ENCODE measurements at regions not wholly inside any gene's neighbourhood (a gene's known extent, or its start where the extent isn't known, plus 50 kb on each side); places are given as distances from the start of the nearest gene placed in this dataset.

DNA sequence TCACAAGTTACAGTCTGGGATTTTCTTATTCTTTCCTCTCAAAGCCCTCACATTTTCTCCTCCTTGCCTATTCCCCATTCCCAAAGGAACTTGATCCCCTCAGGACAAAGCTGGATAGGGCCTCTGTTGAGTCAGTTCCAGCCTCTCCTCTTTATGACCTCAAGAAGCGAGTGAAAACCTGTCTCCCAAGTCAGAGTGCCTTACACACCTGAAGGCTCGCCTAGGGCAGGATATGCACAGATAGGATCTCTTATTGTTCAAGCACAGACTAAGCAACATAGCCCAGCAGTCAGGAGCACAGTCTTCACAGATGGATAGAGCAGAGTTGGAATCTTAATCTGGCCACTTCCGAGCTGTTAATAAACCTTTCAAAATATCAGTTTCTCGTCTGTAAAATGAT lies 60.8 kb upstream of the PRRC2C start:
- TF ChIP-seq, protein P1, sequence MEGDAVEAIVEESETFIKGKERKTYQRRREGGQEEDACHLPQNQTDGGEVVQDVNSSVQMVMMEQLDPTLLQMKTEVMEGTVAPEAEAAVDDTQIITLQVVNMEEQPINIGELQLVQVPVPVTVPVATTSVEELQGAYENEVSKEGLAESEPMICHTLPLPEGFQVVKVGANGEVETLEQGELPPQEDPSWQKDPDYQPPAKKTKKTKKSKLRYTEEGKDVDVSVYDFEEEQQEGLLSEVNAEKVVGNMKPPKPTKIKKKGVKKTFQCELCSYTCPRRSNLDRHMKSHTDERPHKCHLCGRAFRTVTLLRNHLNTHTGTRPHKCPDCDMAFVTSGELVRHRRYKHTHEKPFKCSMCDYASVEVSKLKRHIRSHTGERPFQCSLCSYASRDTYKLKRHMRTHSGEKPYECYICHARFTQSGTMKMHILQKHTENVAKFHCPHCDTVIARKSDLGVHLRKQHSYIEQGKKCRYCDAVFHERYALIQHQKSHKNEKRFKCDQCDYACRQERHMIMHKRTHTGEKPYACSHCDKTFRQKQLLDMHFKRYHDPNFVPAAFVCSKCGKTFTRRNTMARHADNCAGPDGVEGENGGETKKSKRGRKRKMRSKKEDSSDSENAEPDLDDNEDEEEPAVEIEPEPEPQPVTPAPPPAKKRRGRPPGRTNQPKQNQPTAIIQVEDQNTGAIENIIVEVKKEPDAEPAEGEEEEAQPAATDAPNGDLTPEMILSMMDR (conservative IDR thresholded peaks at IDR 0.05) = no peak
- TF ChIP-seq EZH2 (IDR thresholded peaks at IDR 0.05; ENCODE audit: low read depth) = no peak

Data from PC-9 (cell line).